NCI-H146 treated with DMSO at 0.1 percent for 48 hours (cell line): ENCODE measurements at regions not wholly inside any gene's neighbourhood (a gene's known extent, or its start where the extent isn't known, plus 50 kb on each side); places are given as distances from the start of the nearest gene placed in this dataset.
A peak's percentile ranks its signal among the peaks of the same experiment; 100 is the strongest.

ENCODE experiments used
- DNase-seq: peaks from one replicate; lab custom pipeline; 2025; ENCODE audit not compliant: unreplicated experiment; lab: John Stamatoyannopoulos, UW

GRCh38 chr3:168336276-168336675 is 240.6 kb upstream of the GOLIM4 start:
- DNase-seq: no peak

GRCh38 chr3:168333410-168333935 is 237.7 kb upstream of the GOLIM4 start:
- no peak for DNase-seq

- DNase-seq: no peak
These were observed 236.0 kb upstream of the GOLIM4 start for GRCh38 chr3:168331756-168332155.

- DNase-seq: no peak
These were observed 235.3 kb upstream of the GOLIM4 start for GRCh38 chr3:168330983-168331382.

- DNase-seq: no peak
These were observed 232.1 kb upstream of the GOLIM4 start for GRCh38 chr3:168327856-168328255.

- DNase-seq: no peak
These were observed 230.0 kb upstream of the GOLIM4 start for GRCh38 chr3:168325684-168326083.

- no peak for DNase-seq
These were observed 227.2 kb upstream of the GOLIM4 start for GRCh38 chr3:168322941-168323340.

- DNase-seq: no peak
These were observed 218.4 kb upstream of the GOLIM4 start for GRCh38 chr3:168314166-168314565.

- DNase-seq: no peak
These were observed 217.3 kb upstream of the GOLIM4 start for GRCh38 chr3:168312984-168313383.

- no peak for DNase-seq
These were observed 212.2 kb upstream of the GOLIM4 start for GRCh38 chr3:168307893-168308292.

GRCh38 chr3:168295027-168295426 is 199.3 kb upstream of the GOLIM4 start:
- no peak for DNase-seq

- DNase-seq: no peak
These were observed 196.6 kb upstream of the GOLIM4 start for GRCh38 chr3:168292296-168292695.

- no peak for DNase-seq
These were observed 193.8 kb upstream of the GOLIM4 start for GRCh38 chr3:168289471-168290008.

- DNase-seq: no peak
These were observed 193.0 kb upstream of the GOLIM4 start for GRCh38 chr3:168288511-168289401.

GRCh38 chr3:168285506-168285905 is 189.8 kb upstream of the GOLIM4 start:
- no peak for DNase-seq

GRCh38 chr3:168284728-168285127 is 189.0 kb upstream of the GOLIM4 start:
- DNase-seq: no peak

GRCh38 chr3:168275662-168276061 is 179.9 kb upstream of the GOLIM4 start:
- DNase-seq: no peak

- DNase-seq: no peak
These were observed 178.2 kb upstream of the GOLIM4 start for GRCh38 chr3:168273917-168274316.

GRCh38 chr3:168273036-168273435 is 177.3 kb upstream of the GOLIM4 start:
- DNase-seq: no peak

- no peak for DNase-seq
These were observed 176.7 kb upstream of the GOLIM4 start for GRCh38 chr3:168272343-168272985.

GRCh38 chr3:168271932-168272331 is 176.2 kb upstream of the GOLIM4 start:
- no peak for DNase-seq

- DNase-seq: peak; percentile 83
These were observed 173.3 kb upstream of the GOLIM4 start for GRCh38 chr3:168269001-168269400.
